Astrocyte (in vitro differentiated cells and primary cell): ENCODE measurements at regions not wholly inside any gene's neighbourhood (a gene's known extent, or its start where the extent isn't known, plus 50 kb on each side); places are given as distances from the start of the nearest gene placed in this dataset.

Source experiments
- DNase-seq: peaks from one replicate; pipeline ENCODE4 v3.0.0-alpha.2; 2010; ENCODE audit warnings: low read depth
- FAIRE-seq: peaks from 2 replicates; lab custom pipeline; 2011; peaks lifted over from hg19 to GRCh38; lab: Jason Lieb, UNC
- H2AFZ ChIP-seq: 2 replicates; pipeline ENCODE4 v1.6.0; 2012; ENCODE audit warnings: low read depth, low read length, inconsistent platforms
- H3K27ac ChIP-seq: 2 replicates; pipeline ENCODE4 v1.5.1; 2011; ENCODE audit warnings: low read depth, low read length, inconsistent platforms
- H3K27me3 ChIP-seq: 2 replicates; pipeline ENCODE4 v1.6.0; 2011; ENCODE audit warnings: low read length, inconsistent platforms; ENCODE audit not compliant: insufficient read depth
- H3K36me3 ChIP-seq: 2 replicates; pipeline ENCODE4 v1.5.1; 2011; ENCODE audit warnings: low read length, inconsistent platforms; ENCODE audit not compliant: insufficient read depth
- H3K4me1 ChIP-seq: 2 replicates; pipeline ENCODE4 v1.5.1; 2011; ENCODE audit warnings: low read length, inconsistent platforms; ENCODE audit not compliant: insufficient read depth
- H3K4me2 ChIP-seq: 2 replicates; pipeline ENCODE4 v1.6.0; 2012; ENCODE audit warnings: low read length, inconsistent platforms
- H3K4me3 ChIP-seq: 2 replicates; pipeline ENCODE4 v1.5.1; 2011; ENCODE audit warnings: low read depth, mild to moderate bottlenecking, low read length, inconsistent platforms; ENCODE audit not compliant: insufficient read depth
- H3K79me2 ChIP-seq: 2 replicates; pipeline ENCODE4 v1.6.0; 2012; ENCODE audit warnings: mild to moderate bottlenecking, low read length, inconsistent platforms; ENCODE audit not compliant: insufficient read depth
- H3K9ac ChIP-seq: 2 replicates; pipeline ENCODE4 v1.6.0; 2012; ENCODE audit warnings: mild to moderate bottlenecking, low read length, inconsistent platforms
- H3K9me3 ChIP-seq: 2 replicates; pipeline ENCODE4 v1.5.1; 2012; ENCODE audit warnings: low read depth, mild to moderate bottlenecking, low read length, inconsistent platforms; ENCODE audit not compliant: insufficient read depth
- H4K20me1 ChIP-seq: 2 replicates; pipeline ENCODE4 v1.6.0; 2012; ENCODE audit warnings: low read length, inconsistent platforms; ENCODE audit not compliant: insufficient read depth
- H3K27ac Mint-ChIP-seq: one replicate; pipeline ENCODE4 v1.8.0; 2021; ENCODE audit warnings: mild to moderate bottlenecking, mixed read lengths; ENCODE audit not compliant: unreplicated experiment
- H3K27me3 Mint-ChIP-seq: one replicate; pipeline ENCODE4 v1.8.0; 2021; ENCODE audit warnings: low read depth, mixed read lengths; ENCODE audit not compliant: unreplicated experiment
- H3K36me3 Mint-ChIP-seq: one replicate; pipeline ENCODE4 v1.8.0; 2021; ENCODE audit warnings: low read depth, mixed read lengths; ENCODE audit not compliant: unreplicated experiment
- H3K4me1 Mint-ChIP-seq: one replicate; pipeline ENCODE4 v1.8.0; 2021; ENCODE audit warnings: low read depth, mixed read lengths; ENCODE audit not compliant: unreplicated experiment
- H3K4me3 Mint-ChIP-seq: one replicate; pipeline ENCODE4 v1.8.0; 2021; ENCODE audit warnings: mild to moderate bottlenecking, moderate library complexity, mixed read lengths; ENCODE audit not compliant: unreplicated experiment
- H3K9me3 Mint-ChIP-seq: one replicate; pipeline ENCODE4 v1.8.0; 2021; ENCODE audit warnings: mild to moderate bottlenecking, mixed read lengths; ENCODE audit not compliant: unreplicated experiment
- EZH2 ChIP-seq: IDR thresholded peaks from 2 replicates; pipeline ENCODE4 v1.6.1; 2012; ENCODE audit warnings: mild to moderate bottlenecking, low read length, inconsistent platforms; ENCODE audit not compliant: insufficient read depth
- TF ChIP-seq, protein P1 (sequence below): IDR thresholded peaks from 2 replicates; pipeline ENCODE4 v1.5.1; 2011; ENCODE audit warnings: low read depth, mild to moderate bottlenecking, inconsistent platforms, low read length, moderate library complexity; ENCODE audit not compliant: insufficient read depth

DNA sequence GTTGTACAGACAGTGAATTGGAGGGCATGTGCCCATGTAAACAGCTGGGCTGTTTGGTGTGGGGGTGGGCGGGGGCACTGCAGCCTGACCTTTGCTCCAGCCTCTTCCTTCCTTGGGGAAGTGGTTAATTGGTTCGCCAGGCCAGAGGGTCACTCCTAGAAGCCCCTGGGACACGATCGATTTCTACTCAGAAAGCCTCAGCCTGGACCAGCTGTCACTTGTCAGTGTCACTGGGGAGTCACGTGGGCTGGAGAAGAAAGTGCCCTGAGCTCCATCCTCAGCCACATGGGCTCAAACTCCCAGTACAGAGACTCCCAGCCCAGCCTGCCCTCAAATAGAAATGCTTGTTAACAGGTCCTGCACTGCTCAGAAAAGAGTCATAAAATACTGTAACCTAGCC is 423.8 kb upstream of the SULF2 start:
- Mint-ChIP-seq H3K9me3 (peaks cover 2% of the 10 kb centered on the region), H3K27me3 (peaks cover 37% of the 10 kb centered on the region), H3K4me1 (no peaks in the 10 kb centered on the region), H3K36me3 (peaks cover 1% of the 10 kb centered on the region), H3K27ac (no peak overlapping the region), H3K4me3 (no peak overlapping the region)
- Histone ChIP-seq H3K4me3 (no peak overlapping the region), H3K36me3 (no peaks in the 10 kb centered on the region), H3K27ac (no peak overlapping the region), H4K20me1 (no peaks in the 10 kb centered on the region), H3K4me1 (no peaks in the 10 kb centered on the region), H3K27me3 (peaks cover 5% of the 10 kb centered on the region), H3K9ac (no peak overlapping the region), H3K79me2 (no peaks in the 10 kb centered on the region), H2AFZ (no peak overlapping the region), H3K4me2 (no peak overlapping the region), H3K9me3 (no peaks in the 10 kb centered on the region)
- FAIRE-seq (no peak), DNase-seq (no peak)
- TF ChIP-seq EZH2, result no peak
- TF ChIP-seq, protein P1, sequence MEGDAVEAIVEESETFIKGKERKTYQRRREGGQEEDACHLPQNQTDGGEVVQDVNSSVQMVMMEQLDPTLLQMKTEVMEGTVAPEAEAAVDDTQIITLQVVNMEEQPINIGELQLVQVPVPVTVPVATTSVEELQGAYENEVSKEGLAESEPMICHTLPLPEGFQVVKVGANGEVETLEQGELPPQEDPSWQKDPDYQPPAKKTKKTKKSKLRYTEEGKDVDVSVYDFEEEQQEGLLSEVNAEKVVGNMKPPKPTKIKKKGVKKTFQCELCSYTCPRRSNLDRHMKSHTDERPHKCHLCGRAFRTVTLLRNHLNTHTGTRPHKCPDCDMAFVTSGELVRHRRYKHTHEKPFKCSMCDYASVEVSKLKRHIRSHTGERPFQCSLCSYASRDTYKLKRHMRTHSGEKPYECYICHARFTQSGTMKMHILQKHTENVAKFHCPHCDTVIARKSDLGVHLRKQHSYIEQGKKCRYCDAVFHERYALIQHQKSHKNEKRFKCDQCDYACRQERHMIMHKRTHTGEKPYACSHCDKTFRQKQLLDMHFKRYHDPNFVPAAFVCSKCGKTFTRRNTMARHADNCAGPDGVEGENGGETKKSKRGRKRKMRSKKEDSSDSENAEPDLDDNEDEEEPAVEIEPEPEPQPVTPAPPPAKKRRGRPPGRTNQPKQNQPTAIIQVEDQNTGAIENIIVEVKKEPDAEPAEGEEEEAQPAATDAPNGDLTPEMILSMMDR, result no peak

DNA sequence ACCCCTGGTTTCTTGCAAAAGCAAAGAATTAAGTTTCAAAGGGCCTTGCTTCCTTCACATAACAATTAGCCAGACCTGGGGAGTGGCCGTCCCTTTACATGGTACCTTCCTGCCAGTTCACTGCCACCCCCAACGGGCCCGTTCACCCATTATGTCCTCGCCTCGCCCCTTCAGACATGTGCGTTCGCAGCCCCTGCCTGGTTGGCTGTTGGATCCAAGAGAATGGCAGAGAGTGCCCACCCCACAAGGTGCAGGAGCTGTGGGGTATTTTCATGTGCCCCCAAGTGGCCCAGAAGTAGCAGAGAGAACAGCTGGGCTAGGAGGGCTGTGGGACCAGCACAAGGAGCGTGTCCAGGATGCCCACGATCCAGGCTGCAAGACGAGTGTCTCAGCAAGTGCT is 422.9 kb upstream of the SULF2 start:
- Histone ChIP-seq H4K20me1 (no peaks in the 10 kb centered on the region), H3K36me3 (no peaks in the 10 kb centered on the region), H3K4me1 (no peaks in the 10 kb centered on the region), H3K79me2 (no peaks in the 10 kb centered on the region), H3K4me2 (no peak overlapping the region), H3K27me3 (peaks cover 6% of the 10 kb centered on the region), H3K27ac (no peak overlapping the region), H3K4me3 (no peak overlapping the region), H3K9me3 (no peaks in the 10 kb centered on the region), H2AFZ (no peak overlapping the region), H3K9ac (no peak overlapping the region)
- no peak for DNase-seq
- FAIRE-seq, result no peak
- Mint-ChIP-seq H3K27me3 (peaks cover 41% of the 10 kb centered on the region), H3K4me1 (no peaks in the 10 kb centered on the region), H3K27ac (no peak overlapping the region), H3K9me3 (peaks cover 2% of the 10 kb centered on the region), H3K36me3 (peaks cover 1% of the 10 kb centered on the region), H3K4me3 (no peak overlapping the region)
- TF ChIP-seq EZH2, result no peak
- TF ChIP-seq, protein P1, result no peak

DNA sequence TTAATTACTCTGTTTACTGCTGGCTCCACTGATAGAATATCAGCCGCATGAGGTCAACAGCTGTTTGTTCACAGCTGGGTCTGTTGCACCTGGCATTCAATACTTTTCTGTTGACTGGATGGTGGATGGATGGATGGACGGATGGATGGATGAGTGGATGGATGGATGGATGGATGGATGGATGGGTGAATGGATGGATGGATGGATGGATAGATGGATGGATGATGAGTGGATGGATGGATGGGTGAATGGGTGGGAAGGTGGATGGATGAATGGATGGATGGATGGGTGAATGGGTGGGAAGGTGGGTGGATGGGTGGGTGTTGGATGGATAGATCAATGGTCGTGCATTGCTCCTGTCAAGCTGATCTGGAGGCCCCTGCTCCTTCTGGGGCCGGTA is 422.2 kb upstream of the SULF2 start:
- Histone ChIP-seq H3K27me3 (peaks cover 4% of the 10 kb centered on the region), H3K79me2 (no peaks in the 10 kb centered on the region), H3K4me3 (no peak overlapping the region), H3K4me1 (no peaks in the 10 kb centered on the region), H3K27ac (no peak overlapping the region), H3K9ac (no peak overlapping the region), H3K4me2 (no peak overlapping the region), H3K36me3 (no peaks in the 10 kb centered on the region), H2AFZ (no peak overlapping the region), H4K20me1 (no peaks in the 10 kb centered on the region), H3K9me3 (no peaks in the 10 kb centered on the region)
- H3K9me3 Mint-ChIP-seq, result peaks cover 2% of the 10 kb centered on the region
- TF ChIP-seq, protein P1, result no peak
- no peak for TF ChIP-seq EZH2
- no peak overlapping the region for H3K4me3 Mint-ChIP-seq
- DNase-seq (no peak), FAIRE-seq (no peak)
- H3K27me3 Mint-ChIP-seq, result peaks cover 41% of the 10 kb centered on the region
- H3K36me3 Mint-ChIP-seq, result no peaks in the 10 kb centered on the region
- no peaks in the 10 kb centered on the region for H3K4me1 Mint-ChIP-seq
- H3K27ac Mint-ChIP-seq, result no peak overlapping the region
